ENCODE measurements at regions not wholly inside any gene's neighbourhood (a gene's known extent, or its start where the extent isn't known, plus 50 kb on each side); places are given as distances from the start of the nearest gene placed in this dataset.

DNA sequence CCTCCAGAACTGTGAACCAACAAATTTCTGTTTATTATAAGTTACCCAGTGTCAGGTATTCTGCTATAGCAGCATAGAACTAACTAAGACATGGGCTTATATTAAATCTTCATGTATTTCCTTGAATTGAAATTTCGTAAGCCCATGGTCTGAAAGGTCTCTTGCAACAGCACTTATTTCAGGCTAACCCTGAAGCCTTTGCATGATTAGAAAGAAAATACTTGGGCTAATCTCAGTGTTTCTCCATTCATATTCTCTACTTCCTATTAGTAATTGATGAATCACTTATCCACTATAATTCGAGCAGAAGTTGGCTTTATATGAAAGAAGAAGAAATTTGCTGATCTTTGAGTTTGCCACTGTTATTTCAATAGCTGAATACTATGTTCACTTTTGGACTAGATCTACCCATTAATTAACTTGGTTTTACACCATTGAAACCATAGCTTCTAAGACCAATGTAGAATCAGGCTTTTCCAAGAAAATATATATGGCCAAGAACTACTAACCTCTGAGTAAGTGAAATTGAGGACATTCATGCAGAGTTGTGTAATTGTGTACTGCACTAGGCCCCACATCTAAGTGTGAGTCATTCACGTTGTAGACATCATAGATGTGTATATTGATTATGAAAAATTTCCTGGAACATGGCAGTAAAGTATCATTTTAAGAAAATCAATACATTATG lies 731.6 kb downstream of the SOCS6 start:
- Histone ChIP-seq H3K4me3 (replicated peaks; ENCODE audit: low read depth, low read length) (no peak overlapping the region), H3K36me3 (ENCODE audit: control insufficient read depth, insufficient read depth, low read length) (no peaks in the 10 kb centered on the region), H3K27me3 (replicated peaks; ENCODE audit: control insufficient read depth, insufficient read depth, low read length) (no peaks in the 10 kb centered on the region)
- TF ChIP-seq, protein P1, sequence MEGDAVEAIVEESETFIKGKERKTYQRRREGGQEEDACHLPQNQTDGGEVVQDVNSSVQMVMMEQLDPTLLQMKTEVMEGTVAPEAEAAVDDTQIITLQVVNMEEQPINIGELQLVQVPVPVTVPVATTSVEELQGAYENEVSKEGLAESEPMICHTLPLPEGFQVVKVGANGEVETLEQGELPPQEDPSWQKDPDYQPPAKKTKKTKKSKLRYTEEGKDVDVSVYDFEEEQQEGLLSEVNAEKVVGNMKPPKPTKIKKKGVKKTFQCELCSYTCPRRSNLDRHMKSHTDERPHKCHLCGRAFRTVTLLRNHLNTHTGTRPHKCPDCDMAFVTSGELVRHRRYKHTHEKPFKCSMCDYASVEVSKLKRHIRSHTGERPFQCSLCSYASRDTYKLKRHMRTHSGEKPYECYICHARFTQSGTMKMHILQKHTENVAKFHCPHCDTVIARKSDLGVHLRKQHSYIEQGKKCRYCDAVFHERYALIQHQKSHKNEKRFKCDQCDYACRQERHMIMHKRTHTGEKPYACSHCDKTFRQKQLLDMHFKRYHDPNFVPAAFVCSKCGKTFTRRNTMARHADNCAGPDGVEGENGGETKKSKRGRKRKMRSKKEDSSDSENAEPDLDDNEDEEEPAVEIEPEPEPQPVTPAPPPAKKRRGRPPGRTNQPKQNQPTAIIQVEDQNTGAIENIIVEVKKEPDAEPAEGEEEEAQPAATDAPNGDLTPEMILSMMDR (IDR thresholded peaks at IDR 0.05; ENCODE audit: insufficient read depth, low read length, poor library complexity, severe bottlenecking) = no peak
- DNase-seq (ENCODE audit: extremely low read depth, insufficient read length) = no peak

DNA sequence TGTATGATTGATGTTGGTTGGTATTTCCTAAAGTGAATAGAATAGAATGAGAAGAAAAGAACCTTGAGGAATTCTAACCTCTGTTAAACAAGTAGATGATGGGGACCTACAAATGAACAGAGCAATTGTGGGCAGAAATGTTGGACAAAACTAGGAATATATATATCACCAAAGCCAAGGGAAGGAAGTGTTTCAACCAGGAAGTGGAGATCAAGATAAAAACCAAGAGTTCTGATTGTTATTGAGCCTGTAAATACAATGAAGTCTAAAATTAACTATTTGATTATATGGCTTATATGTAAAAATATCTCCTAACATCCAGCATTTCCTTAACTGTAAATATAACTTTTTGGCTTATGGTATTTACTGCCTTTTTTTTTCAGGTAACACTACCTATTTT lies 730.0 kb downstream of the SOCS6 start:
- TF ChIP-seq, protein P1 (IDR thresholded peaks at IDR 0.05; ENCODE audit: insufficient read depth, low read length, poor library complexity, severe bottlenecking) = no peak
- Histone ChIP-seq H3K36me3 (ENCODE audit: control insufficient read depth, insufficient read depth, low read length) (no peaks in the 10 kb centered on the region), H3K4me3 (replicated peaks; ENCODE audit: low read depth, low read length) (no peak overlapping the region), H3K27me3 (replicated peaks; ENCODE audit: control insufficient read depth, insufficient read depth, low read length) (no peaks in the 10 kb centered on the region)
- no peak for DNase-seq (ENCODE audit: extremely low read depth, insufficient read length)

DNA sequence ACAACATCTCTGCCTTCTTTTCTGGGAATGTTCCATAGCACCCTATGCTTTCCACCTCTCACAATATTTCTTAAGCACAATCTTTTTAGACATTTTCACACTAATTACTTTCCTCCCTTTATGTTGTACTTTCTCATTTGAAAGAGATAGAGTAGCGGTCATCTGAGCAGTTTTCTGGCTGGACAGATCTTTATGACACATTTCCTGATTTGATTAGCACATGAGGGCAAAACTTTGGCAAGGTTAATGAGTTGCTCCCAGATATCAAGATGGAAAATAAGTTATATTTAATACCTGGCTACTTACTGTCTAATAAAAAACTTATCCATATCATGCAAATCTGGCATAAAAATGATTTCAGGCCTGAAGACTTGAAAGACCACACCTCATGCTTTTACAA lies 723.9 kb downstream of the SOCS6 start:
- no peak for DNase-seq (ENCODE audit: extremely low read depth, insufficient read length)
- Histone ChIP-seq H3K4me3 (replicated peaks; ENCODE audit: low read depth, low read length) (no peak overlapping the region), H3K27me3 (replicated peaks; ENCODE audit: control insufficient read depth, insufficient read depth, low read length) (no peaks in the 10 kb centered on the region), H3K36me3 (ENCODE audit: control insufficient read depth, insufficient read depth, low read length) (no peaks in the 10 kb centered on the region)
- TF ChIP-seq, protein P1 (IDR thresholded peaks at IDR 0.05; ENCODE audit: insufficient read depth, low read length, poor library complexity, severe bottlenecking) = no peak

DNA sequence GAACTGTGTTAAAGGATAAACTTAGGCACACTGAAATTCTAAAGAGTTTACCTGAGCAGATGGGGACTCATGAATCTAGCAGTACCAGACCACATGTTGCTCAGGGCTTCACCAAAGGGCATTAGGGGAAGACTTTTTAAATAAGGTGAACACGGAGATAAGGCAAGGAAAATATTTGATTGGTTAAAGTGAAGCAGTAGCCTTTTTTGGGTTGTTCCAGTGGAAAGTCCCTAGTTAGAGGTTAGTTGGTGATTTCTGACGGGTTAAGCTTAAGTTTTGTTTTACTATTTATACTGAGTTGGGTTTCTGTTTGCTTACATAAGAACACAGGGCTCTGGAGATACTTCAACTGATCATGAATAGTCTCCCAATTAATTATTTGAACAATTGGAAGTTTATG lies 722.5 kb downstream of the SOCS6 start:
- TF ChIP-seq, protein P1 (IDR thresholded peaks at IDR 0.05; ENCODE audit: insufficient read depth, low read length, poor library complexity, severe bottlenecking) = no peak
- H3K4me3 ChIP-seq (replicated peaks; ENCODE audit: low read depth, low read length) = no peak overlapping the region
- no peaks in the 10 kb centered on the region for H3K27me3 ChIP-seq (replicated peaks; ENCODE audit: control insufficient read depth, insufficient read depth, low read length)
- no peaks in the 10 kb centered on the region for H3K36me3 ChIP-seq (ENCODE audit: control insufficient read depth, insufficient read depth, low read length)
- peak; percentile 12 for DNase-seq (ENCODE audit: extremely low read depth, insufficient read length)

DNA sequence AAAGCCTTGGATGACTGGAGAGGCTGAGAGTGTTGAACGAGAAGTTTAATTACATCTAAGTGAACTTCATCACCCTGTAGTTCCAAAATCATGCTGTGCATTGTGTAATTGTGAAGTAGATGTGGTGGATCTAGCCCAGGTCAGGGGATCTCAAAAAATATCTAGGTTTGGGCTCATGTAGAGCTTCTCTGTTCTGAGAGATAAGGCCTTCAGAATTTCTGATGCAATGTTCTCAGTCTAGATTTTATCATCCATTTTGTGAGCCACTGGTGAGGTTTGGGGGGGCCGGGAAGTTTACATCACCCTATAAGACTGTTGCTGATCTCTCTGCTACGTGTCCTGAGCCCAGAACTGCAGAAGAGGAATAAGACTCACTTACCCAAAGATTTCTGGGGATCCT lies 719.4 kb downstream of the SOCS6 start:
- TF ChIP-seq, protein P1 (IDR thresholded peaks at IDR 0.05; ENCODE audit: insufficient read depth, low read length, poor library complexity, severe bottlenecking) = no peak
- Histone ChIP-seq H3K4me3 (replicated peaks; ENCODE audit: low read depth, low read length) (no peak overlapping the region), H3K36me3 (ENCODE audit: control insufficient read depth, insufficient read depth, low read length) (no peaks in the 10 kb centered on the region), H3K27me3 (replicated peaks; ENCODE audit: control insufficient read depth, insufficient read depth, low read length) (no peaks in the 10 kb centered on the region)
- DNase-seq (ENCODE audit: extremely low read depth, insufficient read length) = no peak

DNA sequence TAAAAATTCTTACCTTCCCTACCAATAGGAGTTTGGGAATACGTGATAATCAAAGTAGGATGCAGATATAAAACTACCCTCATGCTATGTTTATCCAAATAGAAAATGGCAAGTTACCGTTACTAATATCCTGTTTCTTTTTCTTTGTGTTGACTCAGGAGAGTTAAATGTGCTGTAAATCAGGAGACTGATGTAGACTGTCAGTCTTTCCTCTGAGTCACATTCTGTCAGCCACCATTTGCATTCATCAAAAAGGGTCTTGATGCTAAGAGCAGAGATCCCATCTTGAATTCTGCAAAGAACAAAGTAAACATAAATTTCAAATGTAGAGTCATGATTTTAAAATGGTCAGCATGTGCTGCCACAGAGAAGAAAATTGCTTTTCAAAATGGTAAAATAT lies 712.8 kb downstream of the SOCS6 start:
- TF ChIP-seq, protein P1 (IDR thresholded peaks at IDR 0.05; ENCODE audit: insufficient read depth, low read length, poor library complexity, severe bottlenecking) = no peak
- DNase-seq (ENCODE audit: extremely low read depth, insufficient read length) = no peak
- no peak overlapping the region for H3K4me3 ChIP-seq (replicated peaks; ENCODE audit: low read depth, low read length)
- no peaks in the 10 kb centered on the region for H3K27me3 ChIP-seq (replicated peaks; ENCODE audit: control insufficient read depth, insufficient read depth, low read length)
- no peaks in the 10 kb centered on the region for H3K36me3 ChIP-seq (ENCODE audit: control insufficient read depth, insufficient read depth, low read length)
